IMR-90 (cell line): ENCODE measurements at regions not wholly inside any gene's neighbourhood (a gene's known extent, or its start where the extent isn't known, plus 50 kb on each side); places are given as distances from the start of the nearest gene placed in this dataset.

ENCODE experiments used
- ATAC-seq: fragments of 200-7000 bp; cut with Tn5 transposase; 2 replicates; pipeline ENCODE4 v1.9.1; 2020; ENCODE audit warnings: low read depth, mild to moderate bottlenecking, moderate library complexity
- BruUV-seq: library from RNA; stranded (reverse); fragments of 400-500 nt; replicated peaks from 2 replicates; lab custom pipeline; 2021; lab: Mats Ljungman, UMichigan
- CTCF ChIA-PET: fragments of 300-600 bp; formaldehyde crosslinking; extraction: SDS; loops from one replicate; lab custom pipeline; 2021; ENCODE audit warnings: antibody characterized with exemption; lab: Yijun Ruan, JAX
- POLR2A ChIA-PET: fragments of 300-600 bp; sonication (Branson Sonifier 250); formaldehyde crosslinking; loops from one replicate; lab custom pipeline; 2022; ENCODE audit warnings: antibody characterized with exemption; ENCODE audit not compliant: unreplicated experiment; lab: Charles Lee
- DNase-seq: peaks from one replicate; pipeline ENCODE4 v3.0.0; 2013
- H2AFZ ChIP-seq: replicated peaks from 2 replicates; pipeline ENCODE3; 2013; ENCODE audit warnings: low read length, mild to moderate bottlenecking; ENCODE audit not compliant: poor library complexity
- H2AK5ac ChIP-seq: 2 replicates; pipeline ENCODE4 v1.6.1; 2013; ENCODE audit warnings: low read depth, low read length, inconsistent platforms
- H2AK9ac ChIP-seq: replicated peaks from 2 replicates; pipeline ENCODE3; 2013; ENCODE audit warnings: mild to moderate bottlenecking, low read depth, low read length, moderate library complexity; ENCODE audit not compliant: poor library complexity
- H2BK120ac ChIP-seq: 2 replicates; pipeline ENCODE4 v1.6.1; 2013; ENCODE audit warnings: low read depth, low read length, inconsistent platforms
- H2BK15ac ChIP-seq: 3 replicates; pipeline ENCODE4 v1.6.1; 2013; ENCODE audit warnings: low read depth, low read length, inconsistent platforms
- H2BK20ac ChIP-seq: 2 replicates; pipeline ENCODE4 v1.6.1; 2013; ENCODE audit warnings: low read depth, mild to moderate bottlenecking, inconsistent platforms, low read length, moderate library complexity
- H2BK5ac ChIP-seq: 2 replicates; pipeline ENCODE4 v1.6.1; 2013; ENCODE audit warnings: mild to moderate bottlenecking, low read depth, low read length, inconsistent platforms; ENCODE audit not compliant: poor library complexity, severe bottlenecking
- H3K14ac ChIP-seq: replicated peaks from 2 replicates; pipeline ENCODE4 v1.6.1; 2013; ENCODE audit warnings: low read depth, low read length, inconsistent platforms
- H3K18ac ChIP-seq: 2 replicates; pipeline ENCODE4 v1.6.1; 2013; ENCODE audit warnings: low read depth, low read length, control low read depth
- H3K23ac ChIP-seq: 2 replicates; pipeline ENCODE4 v1.6.1; 2013; ENCODE audit warnings: low read depth, low read length, inconsistent platforms
- H3K27ac ChIP-seq: 2 replicates; pipeline ENCODE4 v1.5.1; 2013; ENCODE audit warnings: mild to moderate bottlenecking, control low read depth, low read length; ENCODE audit not compliant: insufficient read depth
- H3K27me3 ChIP-seq: 2 replicates; pipeline ENCODE4 v1.6.1; 2013; ENCODE audit warnings: low read length; ENCODE audit not compliant: control insufficient read depth, insufficient read depth
- H3K36me3 ChIP-seq: 2 replicates; pipeline ENCODE4 v1.6.1; 2013; ENCODE audit warnings: low read length, mixed read lengths; ENCODE audit not compliant: control insufficient read depth, insufficient read depth
- H3K4ac ChIP-seq: 2 replicates; pipeline ENCODE4 v1.6.1; 2013; ENCODE audit warnings: low read depth, low read length, inconsistent platforms
- H3K4me1 ChIP-seq: 2 replicates; pipeline ENCODE4 v1.6.1; 2013; ENCODE audit warnings: low read length, mixed read lengths; ENCODE audit not compliant: control insufficient read depth, insufficient read depth
- H3K4me2 ChIP-seq: 2 replicates; pipeline ENCODE4 v1.6.1; 2013; ENCODE audit warnings: low read depth, mild to moderate bottlenecking, control low read depth, low read length, moderate library complexity
- H3K4me3 ChIP-seq: 2 replicates; pipeline ENCODE4 v1.5.1; 2013; ENCODE audit warnings: low read depth, mild to moderate bottlenecking, control low read depth, low read length, moderate library complexity; ENCODE audit not compliant: insufficient read depth
- H3K56ac ChIP-seq: 2 replicates; pipeline ENCODE4 v1.6.1; 2013; ENCODE audit warnings: low read length, inconsistent platforms; ENCODE audit not compliant: insufficient read depth; ENCODE audit errors: extremely low read depth
- H3K79me1 ChIP-seq, 2 experiments: 2 replicates each; pipeline ENCODE4 v1.6.1; 2013; ENCODE audit warnings: low read length in 2 of 2, inconsistent platforms in 1 of 2, low read depth in 1 of 2
- H3K9ac ChIP-seq: 2 replicates; pipeline ENCODE4 v1.6.1; 2013; ENCODE audit warnings: low read depth, low read length, control low read depth
- H3K9me1 ChIP-seq: 2 replicates; pipeline ENCODE4 v1.6.1; 2013; ENCODE audit warnings: low read length, inconsistent platforms; ENCODE audit not compliant: insufficient read depth
- H3K9me3 ChIP-seq: 2 replicates; pipeline ENCODE4 v1.6.1; 2013; ENCODE audit warnings: low read length; ENCODE audit not compliant: control insufficient read depth, insufficient read depth
- H4K20me1 ChIP-seq: 2 replicates; pipeline ENCODE4 v1.6.1; 2013; ENCODE audit warnings: low read length, inconsistent platforms; ENCODE audit not compliant: insufficient read depth
- H4K5ac ChIP-seq: 2 replicates; pipeline ENCODE4 v1.6.1; 2013; ENCODE audit warnings: mild to moderate bottlenecking, low read depth, low read length, control low read depth
- H4K8ac ChIP-seq, 2 experiments: 2 replicates each; pipeline ENCODE4 v1.6.1; 2013; ENCODE audit warnings: low read depth in 2 of 2, low read length in 2 of 2, control low read depth in 1 of 2, inconsistent platforms in 1 of 2
- H4K91ac ChIP-seq: 2 replicates; pipeline ENCODE4 v1.6.1; 2013; ENCODE audit warnings: low read depth, low read length, inconsistent platforms; ENCODE audit not compliant: insufficient read depth
- BHLHE40 ChIP-seq: fragments of 150-350 bp; IDR thresholded peaks from 2 replicates; pipeline ENCODE4 v1.6.1; 2016; ENCODE audit warnings: mild to moderate bottlenecking, low read depth, low read length
- CEBPB ChIP-seq: IDR thresholded peaks from 2 replicates; pipeline ENCODE4 v1.6.1; 2012; ENCODE audit warnings: low read depth, low read length, improper control_type of control experiment
- CHD1 ChIP-seq: IDR thresholded peaks from 2 replicates; pipeline ENCODE4 v1.6.1; 2012; ENCODE audit warnings: low read depth, low read length, improper control_type of control experiment
- ELK1 ChIP-seq: fragments of 150-350 bp; IDR thresholded peaks from 2 replicates; pipeline ENCODE4 v1.6.1; 2016; ENCODE audit warnings: low read depth, mild to moderate bottlenecking, low read length, moderate library complexity, borderline replicate concordance
- MAZ ChIP-seq: IDR thresholded peaks from 2 replicates; pipeline ENCODE4 v1.6.1; 2012; ENCODE audit warnings: low read depth, mild to moderate bottlenecking, low read length, improper control_type of control experiment, moderate library complexity, borderline replicate concordance
- NFE2L2 ChIP-seq: fragments of 150-350 bp; IDR thresholded peaks from 2 replicates; pipeline ENCODE4 v1.6.1; 2016; ENCODE audit warnings: low read depth, mild to moderate bottlenecking, low read length
- POLR2A ChIP-seq: IDR thresholded peaks from 2 replicates; pipeline ENCODE4 v1.6.1; 2012; ENCODE audit warnings: mild to moderate bottlenecking, low read depth, low read length
- RFX5 ChIP-seq: IDR thresholded peaks from 2 replicates; pipeline ENCODE4 v1.8.0; 2012; ENCODE audit warnings: low read depth, mild to moderate bottlenecking, low read length, moderate library complexity
- dilution Hi-C: fragments of 300-500 bp; cut with HindIII; formaldehyde crosslinking; loops from one replicate; pipeline ENCODE4 v1.14.3; 2018; ENCODE audit warnings: low sequenced_read_pairs; ENCODE audit not compliant: unreplicated experiment
- in situ Hi-C: fragments of 300-500 bp; cut with MboI; formaldehyde crosslinking; loops from 3 replicates; pipeline ENCODE4 v1.14.3; 2019; ENCODE audit warnings: low sequenced_read_pairs, inconsistent platforms, mixed read lengths
- intact Hi-C: fragments of 100-400 bp; cut with micrococcal nuclease; formaldehyde crosslinking; loops from 2 replicates; pipeline ENCODE4 v1.10.0; 2022

- H4K20me1 ChIP-seq: no peaks in the 10 kb centered on the region
- ChIA-PET POLR2A (no interaction called here), CTCF (no interaction called here)
- TF ChIP-seq ELK1: no peak
- TF ChIP-seq RFX5: no peak
- no peak for TF ChIP-seq NFE2L2
- no peak for TF ChIP-seq MAZ
- no peak for TF ChIP-seq BHLHE40
- no peak for TF ChIP-seq CEBPB
- no peak for TF ChIP-seq CHD1
- TF ChIP-seq POLR2A: no peak
- no peaks in the 10 kb centered on the region for H3K4me1 ChIP-seq
- H3K79me1 ChIP-seq: no peaks in the 10 kb centered on the region
- ATAC-seq (no peak), DNase-seq (no peak)
- no peak overlapping the region for H4K8ac ChIP-seq
- in situ Hi-C loops (no loop called here), intact Hi-C loops (no loop called here), dilution Hi-C loops (no loop called here)
- no peaks in the 10 kb centered on the region for H3K27me3 ChIP-seq
- H2AFZ ChIP-seq: no peak overlapping the region
- no peak overlapping the region for H2BK15ac ChIP-seq
- BruUV-seq: no TSS peak
- H3K4me2 ChIP-seq: no peak overlapping the region
- H3K56ac ChIP-seq: no peak overlapping the region
- no peak overlapping the region for H3K4ac ChIP-seq
- no peak overlapping the region for H3K23ac ChIP-seq
- H3K9ac ChIP-seq: no peak overlapping the region
- H2BK120ac ChIP-seq: no peak overlapping the region
- H3K9me1 ChIP-seq: no peaks in the 10 kb centered on the region
- H3K36me3 ChIP-seq: no peaks in the 10 kb centered on the region
- H3K27ac ChIP-seq: no peak overlapping the region
- H3K9me3 ChIP-seq: no peaks in the 10 kb centered on the region
- no peak overlapping the region for H2AK5ac ChIP-seq
- no peak overlapping the region for H2AK9ac ChIP-seq
- H3K14ac ChIP-seq: no peak overlapping the region
- H4K91ac ChIP-seq: no peak overlapping the region
- H2BK20ac ChIP-seq: no peak overlapping the region
- no peak overlapping the region for H2BK5ac ChIP-seq
- H3K18ac ChIP-seq: no peak overlapping the region
- H3K4me3 ChIP-seq: no peak overlapping the region
- H4K5ac ChIP-seq: no peak overlapping the region
Observed at GRCh38 chr6:85887461-85887860, 244.8 kb upstream of the SYNCRIP start.
